ENCODE measurements at regions not wholly inside any gene's neighbourhood (a gene's known extent, or its start where the extent isn't known, plus 50 kb on each side); places are given as distances from the start of the nearest gene placed in this dataset.

- H3K36me3 ChIP-seq (ENCODE audit: control insufficient read depth, insufficient read depth, low read length): no peaks in the 10 kb centered on the region
- intact Hi-C loops (cut with micrococcal nuclease): loop anchor here (5.0 to 10.0 kb wide), 3 partner anchors 228 to 986 kb away; no protein-coding TSS in a partner anchor
- H3K9me1 ChIP-seq (ENCODE audit: insufficient read depth, low read length): no peaks in the 10 kb centered on the region
- H3K23ac ChIP-seq (ENCODE audit: low read depth, low read length): no peak overlapping the region
- no peaks in the 10 kb centered on the region for H3K9me3 ChIP-seq (ENCODE audit: control insufficient read depth, insufficient read depth, low read length)
- no peak overlapping the region for H2AFZ ChIP-seq (replicated peaks; ENCODE audit: low read length, poor library complexity)
- no peak overlapping the region for H3K18ac ChIP-seq (ENCODE audit: low read depth, low read length)
- no peak overlapping the region for H2BK5ac ChIP-seq (ENCODE audit: low read depth, low read length, poor library complexity, severe bottlenecking)
- ATAC-seq (ENCODE audit: low read depth) (no peak), DNase-seq (no peak)
- peaks cover 2% of the 10 kb centered on the region for H3K27me3 ChIP-seq (ENCODE audit: control insufficient read depth, insufficient read depth, low read length)
- H2AK5ac ChIP-seq (ENCODE audit: low read depth, low read length): no peak overlapping the region
- ChIA-PET CTCF (interaction anchor here (0.6 kb wide), 1 partner anchor 11 kb away, joined by 5 read pairs; no protein-coding TSS in a partner anchor), POLR2A (ENCODE audit: unreplicated experiment) (no interaction called here)
- H3K79me1 ChIP-seq (ENCODE audit: low read depth in 1 of 2, low read length in 2 of 2): no peaks in the 10 kb centered on the region
- H4K20me1 ChIP-seq (ENCODE audit: insufficient read depth, low read length): no peaks in the 10 kb centered on the region
- H3K4me3 ChIP-seq (ENCODE audit: insufficient read depth, low read depth, low read length): no peak overlapping the region
- no peak overlapping the region for H3K14ac ChIP-seq (replicated peaks; ENCODE audit: low read depth, low read length)
- H4K8ac ChIP-seq (ENCODE audit: low read depth in 2 of 2, low read length in 2 of 2): no peak overlapping the region
- H2BK15ac ChIP-seq (ENCODE audit: low read depth, low read length): no peak overlapping the region
- no peak overlapping the region for H3K27ac ChIP-seq (ENCODE audit: insufficient read depth, low read length)
- TF ChIP-seq POLR2A (IDR thresholded peaks at IDR 0.05; ENCODE audit: low read depth, low read length) (no peak), BHLHE40 (IDR thresholded peaks at IDR 0.05; ENCODE audit: low read depth, low read length) (no peak), NFE2L2 (IDR thresholded peaks at IDR 0.05; ENCODE audit: low read depth, low read length) (no peak), ELK1 (IDR thresholded peaks at IDR 0.05; ENCODE audit: borderline replicate concordance, low read depth, low read length) (no peak), RAD21 (IDR thresholded peaks at IDR 0.05; ENCODE audit: low read length) (no peak), SMC3 (IDR thresholded peaks at IDR 0.05; ENCODE audit: low read depth, low read length) (no peak), MXI1 (IDR thresholded peaks at IDR 0.05; ENCODE audit: borderline replicate concordance, low read depth, low read length) (no peak), CHD1 (IDR thresholded peaks at IDR 0.05; ENCODE audit: low read depth, low read length) (no peak)
- TF ChIP-seq, protein P1, sequence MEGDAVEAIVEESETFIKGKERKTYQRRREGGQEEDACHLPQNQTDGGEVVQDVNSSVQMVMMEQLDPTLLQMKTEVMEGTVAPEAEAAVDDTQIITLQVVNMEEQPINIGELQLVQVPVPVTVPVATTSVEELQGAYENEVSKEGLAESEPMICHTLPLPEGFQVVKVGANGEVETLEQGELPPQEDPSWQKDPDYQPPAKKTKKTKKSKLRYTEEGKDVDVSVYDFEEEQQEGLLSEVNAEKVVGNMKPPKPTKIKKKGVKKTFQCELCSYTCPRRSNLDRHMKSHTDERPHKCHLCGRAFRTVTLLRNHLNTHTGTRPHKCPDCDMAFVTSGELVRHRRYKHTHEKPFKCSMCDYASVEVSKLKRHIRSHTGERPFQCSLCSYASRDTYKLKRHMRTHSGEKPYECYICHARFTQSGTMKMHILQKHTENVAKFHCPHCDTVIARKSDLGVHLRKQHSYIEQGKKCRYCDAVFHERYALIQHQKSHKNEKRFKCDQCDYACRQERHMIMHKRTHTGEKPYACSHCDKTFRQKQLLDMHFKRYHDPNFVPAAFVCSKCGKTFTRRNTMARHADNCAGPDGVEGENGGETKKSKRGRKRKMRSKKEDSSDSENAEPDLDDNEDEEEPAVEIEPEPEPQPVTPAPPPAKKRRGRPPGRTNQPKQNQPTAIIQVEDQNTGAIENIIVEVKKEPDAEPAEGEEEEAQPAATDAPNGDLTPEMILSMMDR (conservative IDR thresholded peaks at IDR 0.05; ENCODE audit: low read depth, low read length): no peak
- dilution Hi-C loops (cut with HindIII; ENCODE audit: low sequenced_read_pairs, unreplicated experiment): no loop called here
- no TSS peak for BruUV-seq (replicated peaks)
- no peak overlapping the region for H2AK9ac ChIP-seq (replicated peaks; ENCODE audit: low read depth, low read length, poor library complexity)
- H3K4ac ChIP-seq (ENCODE audit: low read depth, low read length): no peak overlapping the region
- no peaks in the 10 kb centered on the region for H3K4me1 ChIP-seq (ENCODE audit: control insufficient read depth, insufficient read depth, low read length)
- no peak overlapping the region for H3K9ac ChIP-seq (ENCODE audit: low read depth, low read length)
- no peak overlapping the region for H2BK20ac ChIP-seq (ENCODE audit: low read depth, low read length)
- no CpG with 5 or more reads among the region's 5 CpGs for WGBS, 2 experiments (ENCODE audit: extremely low coverage in 2 of 2, insufficient read length in 1 of 2)
- H2BK120ac ChIP-seq (ENCODE audit: low read depth, low read length): no peak overlapping the region
- H4K91ac ChIP-seq (ENCODE audit: insufficient read depth, low read depth, low read length): no peak overlapping the region
- no peak overlapping the region for H3K4me2 ChIP-seq (ENCODE audit: low read depth, low read length)
- no peak overlapping the region for H3K56ac ChIP-seq (ENCODE audit: extremely low read depth, insufficient read depth, low read length)
- H4K5ac ChIP-seq (ENCODE audit: low read depth, low read length): no peak overlapping the region
- in situ Hi-C loops (cut with MboI; ENCODE audit: low sequenced_read_pairs): no loop called here
Measured at GRCh38 chr10:45238896-45239295, 76.5 kb downstream of the OR13A1 start.
